A673 (cell line): ENCODE measurements at regions not wholly inside any gene's neighbourhood (a gene's known extent, or its start where the extent isn't known, plus 50 kb on each side); places are given as distances from the start of the nearest gene placed in this dataset.

Source experiments
- EZH2 ChIP-seq: fragments of 200-600 bp; sonication (generic); IDR thresholded peaks from 2 replicates; pipeline ENCODE4 v1.6.1; 2017; ENCODE audit warnings: borderline replicate concordance, low read depth, mild to moderate bottlenecking, mixed read lengths, antibody characterized with exemption, low read length; ENCODE audit not compliant: poor library complexity, severe bottlenecking
- TF ChIP-seq, protein P1 (sequence below): fragments of 300-800, 200-600 bp; sonication (generic); conservative IDR thresholded peaks from 2 replicates; pipeline ENCODE4 v1.5.1; 2017; ENCODE audit warnings: low read depth, mild to moderate bottlenecking, antibody characterized with exemption, low read length, moderate library complexity, mixed read lengths

DNA sequence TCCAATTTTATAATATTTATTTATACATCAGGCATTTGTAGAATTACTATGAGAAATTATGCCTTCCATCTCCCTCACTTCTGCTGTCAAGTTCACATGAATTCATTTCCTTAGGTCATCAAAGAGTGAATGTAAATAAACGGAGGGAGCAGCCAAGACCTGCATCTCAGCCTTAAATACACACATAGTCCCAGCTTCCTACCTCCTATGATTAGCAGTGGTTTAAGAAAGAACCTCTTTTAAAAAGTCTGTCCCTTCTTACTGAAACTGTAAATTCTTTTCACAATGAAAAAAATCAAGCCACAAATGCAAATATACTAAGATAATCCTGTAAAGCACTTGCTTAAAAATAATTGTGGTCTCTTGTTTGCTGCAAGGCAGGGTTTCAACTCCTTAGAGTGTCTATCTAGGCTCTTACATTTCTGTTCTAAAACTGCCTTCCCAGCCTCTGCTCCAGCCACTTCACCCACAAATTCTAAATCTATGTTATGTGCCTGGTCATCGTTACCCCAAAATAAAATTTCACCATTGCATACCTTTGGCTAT, 532.7 kb upstream of the FSHR start:
- TF ChIP-seq, protein P1, sequence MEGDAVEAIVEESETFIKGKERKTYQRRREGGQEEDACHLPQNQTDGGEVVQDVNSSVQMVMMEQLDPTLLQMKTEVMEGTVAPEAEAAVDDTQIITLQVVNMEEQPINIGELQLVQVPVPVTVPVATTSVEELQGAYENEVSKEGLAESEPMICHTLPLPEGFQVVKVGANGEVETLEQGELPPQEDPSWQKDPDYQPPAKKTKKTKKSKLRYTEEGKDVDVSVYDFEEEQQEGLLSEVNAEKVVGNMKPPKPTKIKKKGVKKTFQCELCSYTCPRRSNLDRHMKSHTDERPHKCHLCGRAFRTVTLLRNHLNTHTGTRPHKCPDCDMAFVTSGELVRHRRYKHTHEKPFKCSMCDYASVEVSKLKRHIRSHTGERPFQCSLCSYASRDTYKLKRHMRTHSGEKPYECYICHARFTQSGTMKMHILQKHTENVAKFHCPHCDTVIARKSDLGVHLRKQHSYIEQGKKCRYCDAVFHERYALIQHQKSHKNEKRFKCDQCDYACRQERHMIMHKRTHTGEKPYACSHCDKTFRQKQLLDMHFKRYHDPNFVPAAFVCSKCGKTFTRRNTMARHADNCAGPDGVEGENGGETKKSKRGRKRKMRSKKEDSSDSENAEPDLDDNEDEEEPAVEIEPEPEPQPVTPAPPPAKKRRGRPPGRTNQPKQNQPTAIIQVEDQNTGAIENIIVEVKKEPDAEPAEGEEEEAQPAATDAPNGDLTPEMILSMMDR = no peak
- no peak for TF ChIP-seq EZH2
